Calu3 (cell line): ENCODE measurements at regions not wholly inside any gene's neighbourhood (a gene's known extent, or its start where the extent isn't known, plus 50 kb on each side); places are given as distances from the start of the nearest gene placed in this dataset.

Experiments used
- BruUV-seq: library from RNA; stranded (reverse); fragments of 400-500 nt; replicated peaks from 2 replicates; lab custom pipeline; 2021; lab: Mats Ljungman, UMichigan
- CTCF ChIA-PET: fragments of 300-600 bp; sonication (Branson Sonifier 250); formaldehyde crosslinking; loops from one replicate; lab custom pipeline; 2022; ENCODE audit warnings: antibody characterized with exemption; lab: Charles Lee
- DNase-seq: peaks from one replicate; pipeline ENCODE4 v3.0.0; 2022
- H3K27ac Mint-ChIP-seq: one replicate; pipeline ENCODE4 v1.8.0; 2022; ENCODE audit warnings: mixed read lengths; ENCODE audit not compliant: unreplicated experiment
- H3K27me3 Mint-ChIP-seq: one replicate; pipeline ENCODE4 v1.8.0; 2022; ENCODE audit warnings: mixed read lengths; ENCODE audit not compliant: unreplicated experiment
- H3K36me3 Mint-ChIP-seq: one replicate; pipeline ENCODE4 v1.8.0; 2022; ENCODE audit warnings: mild to moderate bottlenecking, moderate library complexity, mixed read lengths; ENCODE audit not compliant: insufficient read depth, unreplicated experiment
- H3K4me1 Mint-ChIP-seq: one replicate; pipeline ENCODE4 v1.8.0; 2022; ENCODE audit warnings: mild to moderate bottlenecking, low read depth, mixed read lengths; ENCODE audit not compliant: unreplicated experiment
- H3K4me3 Mint-ChIP-seq: one replicate; pipeline ENCODE4 v1.8.0; 2022; ENCODE audit warnings: mild to moderate bottlenecking, low read depth, moderate library complexity, mixed read lengths; ENCODE audit not compliant: unreplicated experiment
- H3K9me3 Mint-ChIP-seq: one replicate; pipeline ENCODE4 v1.8.0; 2022; ENCODE audit warnings: low read depth, mixed read lengths; ENCODE audit not compliant: unreplicated experiment
- CTCF ChIP-seq: fragments of 200-600 bp; IDR thresholded peaks from one replicate; pipeline ENCODE4 v1.8.0; 2022; ENCODE audit warnings: antibody characterized with exemption; ENCODE audit not compliant: unreplicated experiment
- intact Hi-C: fragments of 100-400 bp; cut with micrococcal nuclease; formaldehyde crosslinking; loops from one replicate; pipeline ENCODE4 v1.10.0; 2022; ENCODE audit not compliant: unreplicated experiment

GRCh38 chr3:150081084-150081483, 110.4 kb upstream of the PFN2 start:
- Mint-ChIP-seq H3K27ac (no peak overlapping the region), H3K4me3 (no peak overlapping the region), H3K27me3 (peaks cover 15% of the 10 kb centered on the region), H3K4me1 (no peaks in the 10 kb centered on the region), H3K36me3 (no peaks in the 10 kb centered on the region), H3K9me3 (no peaks in the 10 kb centered on the region)
- no peak for TF ChIP-seq CTCF
- no TSS peak for BruUV-seq
- no peak for DNase-seq
- intact Hi-C loops: no loop called here
- CTCF ChIA-PET: interaction anchor here (0.7 to 1.2 kb wide), 2 partner anchors 18 to 97 kb away, joined by 4 to 6 read pairs; no protein-coding TSS in a partner anchor

DNA sequence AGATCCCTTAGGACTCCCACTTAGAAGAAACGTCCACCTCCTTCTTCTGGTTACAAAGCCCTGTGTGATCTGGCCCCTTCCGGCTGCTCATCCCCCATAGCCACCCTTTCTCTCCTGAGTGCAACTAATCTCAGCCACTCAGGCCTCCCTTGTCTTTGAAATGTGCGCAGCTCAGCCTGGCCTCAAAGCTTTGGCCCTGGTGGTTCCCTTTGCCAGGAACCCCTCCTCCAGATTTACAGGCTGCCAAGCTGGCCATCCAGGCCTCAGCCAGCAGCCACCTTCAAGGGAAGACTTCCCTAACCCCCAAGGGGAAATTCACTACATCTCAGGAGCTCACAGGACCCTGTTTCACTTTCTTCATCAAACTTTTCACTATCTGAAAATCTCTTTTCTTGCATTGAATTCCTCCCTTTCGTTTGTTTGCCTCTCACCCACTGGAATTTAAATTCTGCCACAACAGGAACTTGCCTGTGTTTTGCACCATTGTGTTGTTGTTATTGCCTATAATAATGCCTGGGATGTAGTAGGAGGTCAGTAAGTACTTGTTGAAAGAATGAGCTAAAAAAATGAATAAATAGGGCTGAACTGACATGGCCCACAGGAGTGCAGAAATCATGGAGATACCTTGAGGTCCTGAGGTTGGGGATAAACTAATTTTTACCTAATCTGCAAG, 109.5 kb upstream of the PFN2 start:
- DNase-seq: no peak
- H3K9me3 Mint-ChIP-seq: no peaks in the 10 kb centered on the region
- intact Hi-C loops: no loop called here
- no peak overlapping the region for H3K27ac Mint-ChIP-seq
- H3K27me3 Mint-ChIP-seq: peaks cover 15% of the 10 kb centered on the region
- no peaks in the 10 kb centered on the region for H3K36me3 Mint-ChIP-seq
- no peaks in the 10 kb centered on the region for H3K4me1 Mint-ChIP-seq
- H3K4me3 Mint-ChIP-seq: no peak overlapping the region
- BruUV-seq: no TSS peak
- no peak for TF ChIP-seq CTCF
- CTCF ChIA-PET: interaction anchor here (1.2 kb wide), 1 partner anchor 17 kb away, joined by 4 read pairs; no protein-coding TSS in a partner anchor

GRCh38 chr3:150079029-150079739, 108.5 kb upstream of the PFN2 start:
- CTCF ChIA-PET: interaction anchor here (1.5 kb wide), 1 partner anchor 12 kb away, joined by 4 read pairs; no protein-coding TSS in a partner anchor
- intact Hi-C loops: no loop called here
- DNase-seq: no peak
- no peaks in the 10 kb centered on the region for H3K9me3 Mint-ChIP-seq
- TF ChIP-seq CTCF: no peak
- no peak overlapping the region for H3K27ac Mint-ChIP-seq
- H3K4me3 Mint-ChIP-seq: no peak overlapping the region
- peaks cover 21% of the 10 kb centered on the region for H3K27me3 Mint-ChIP-seq
- H3K4me1 Mint-ChIP-seq: no peaks in the 10 kb centered on the region
- BruUV-seq: no TSS peak
- no peaks in the 10 kb centered on the region for H3K36me3 Mint-ChIP-seq

- no peak for DNase-seq
- Mint-ChIP-seq H3K4me1 (no peaks in the 10 kb centered on the region), H3K36me3 (no peaks in the 10 kb centered on the region), H3K27ac (no peak overlapping the region), H3K4me3 (no peak overlapping the region), H3K27me3 (peaks cover 26% of the 10 kb centered on the region), H3K9me3 (no peaks in the 10 kb centered on the region)
- no TSS peak for BruUV-seq
- intact Hi-C loops: no loop called here
- CTCF ChIA-PET: interaction anchor here (1.5 kb wide), 1 partner anchor 10 kb away, joined by 4 read pairs; no protein-coding TSS in a partner anchor
- no peak for TF ChIP-seq CTCF
These were observed 107.0 kb upstream of the PFN2 start for GRCh38 chr3:150077581-150078247.
